ENCODE measurements at regions not wholly inside any gene's neighbourhood (a gene's known extent, or its start where the extent isn't known, plus 50 kb on each side); places are given as distances from the start of the nearest gene placed in this dataset.
A peak's percentile ranks its signal among the peaks of the same experiment; 100 is the strongest.
"Not testable (repeated sequence)": the region's sequence is repeated elsewhere in the genome, so short reads cannot be mapped to it uniquely, and the experiment has no call there.

- no peak for DNase-seq
Observed at GRCh38 chr2:175256806-175257585, 75.5 kb upstream of the ATP5MC3 start.

- DNase-seq, result not testable (repeated sequence)
Observed at GRCh38 chr2:175256391-175256790, 74.9 kb upstream of the ATP5MC3 start.

- no peak for DNase-seq
Observed at GRCh38 chr2:175253871-175254270, 72.4 kb upstream of the ATP5MC3 start.

GRCh38 chr2:175251425-175252041, 70.0 kb upstream of the ATP5MC3 start:
- DNase-seq, result peak in 1 of 2 donors; percentile 22

- no peak for DNase-seq
Observed at GRCh38 chr2:175247159-175247558, 65.6 kb upstream of the ATP5MC3 start.

GRCh38 chr2:175244697-175245096, 63.2 kb upstream of the ATP5MC3 start:
- DNase-seq, result no peak

- peak; percentile 2 to 10 for DNase-seq
Observed at GRCh38 chr2:175241691-175242090, 60.2 kb upstream of the ATP5MC3 start.

GRCh38 chr2:175240033-175240432, 58.5 kb upstream of the ATP5MC3 start:
- DNase-seq, result not testable (repeated sequence)

GRCh38 chr2:175236930-175237329, 55.4 kb upstream of the ATP5MC3 start:
- DNase-seq, result no peak

GRCh38 chr2:175234650-175235049, 53.1 kb upstream of the ATP5MC3 start:
- no peak for DNase-seq

GRCh38 chr2:175234153-175234552, 52.6 kb upstream of the ATP5MC3 start:
- DNase-seq, result no peak

- peak; percentile 11 to 14 for DNase-seq
Observed at GRCh38 chr2:175233135-175233719, 51.7 kb upstream of the ATP5MC3 start.
